SK-N-MC (cell line): ENCODE measurements at regions not wholly inside any gene's neighbourhood (a gene's known extent, or its start where the extent isn't known, plus 50 kb on each side); places are given as distances from the start of the nearest gene placed in this dataset.

Source experiments
- DNase-seq: peaks from one replicate; pipeline ENCODE4 v3.0.0-alpha.2; 2011; ENCODE audit warnings: low read depth, low spot score
- H3K27ac ChIP-seq: fragments of 200-600 bp; sonication (generic); 2 replicates; pipeline ENCODE4 v1.5.1; 2016; ENCODE audit warnings: mixed run types
- H3K36me3 ChIP-seq: fragments of 200-600 bp; sonication (generic); 2 replicates; pipeline ENCODE4 v1.6.1; 2017; ENCODE audit warnings: antibody characterized with exemption, low read length, mixed read lengths; ENCODE audit not compliant: insufficient read depth
- H3K4me3 ChIP-seq: fragments of 200-600 bp; sonication (generic); 2 replicates; pipeline ENCODE4 v1.5.1; 2016
- H3K9ac ChIP-seq: fragments of 200-600 bp; sonication (generic); 2 replicates; pipeline ENCODE4 v1.8.0; 2017; ENCODE audit warnings: mixed run types, mixed read lengths; ENCODE audit not compliant: insufficient read length
- H3K9me3 ChIP-seq: fragments of 200-600 bp; sonication (generic); 2 replicates; pipeline ENCODE4 v1.6.1; 2017; ENCODE audit warnings: low read depth, mild to moderate bottlenecking, antibody characterized with exemption, low read length, moderate library complexity, mixed read lengths
- EZH2 ChIP-seq: fragments of 200-600 bp; sonication (generic); IDR thresholded peaks from one replicate; pipeline ENCODE4 v1.6.1; 2017; ENCODE audit warnings: antibody characterized with exemption
- FOXP2 ChIP-seq: optimal IDR thresholded peaks from 2 replicates; pipeline ENCODE3; 2011; ENCODE audit warnings: mild to moderate bottlenecking, moderate library complexity; ENCODE audit not compliant: insufficient read depth; ENCODE audit errors: extremely low read length, control extremely low read depth
- POLR2AphosphoS5 ChIP-seq: IDR thresholded peaks from 2 replicates; pipeline ENCODE4 v1.6.1; 2012; ENCODE audit warnings: mild to moderate bottlenecking, low read depth, low read length, borderline replicate concordance

- Histone ChIP-seq H3K4me3 (no peak overlapping the region), H3K36me3 (no peaks in the 10 kb centered on the region), H3K27ac (no peak overlapping the region), H3K9me3 (no peaks in the 10 kb centered on the region), H3K9ac (no peak overlapping the region)
- no peak for DNase-seq
- no peak for TF ChIP-seq EZH2
- no peak for TF ChIP-seq FOXP2
- TF ChIP-seq POLR2AphosphoS5, result no peak
Observed at GRCh38 chr2:106572541-106573450, 85.6 kb downstream of the CD8B2 start.

- no peak for TF ChIP-seq EZH2
- TF ChIP-seq FOXP2, result no peak
- no peak for TF ChIP-seq POLR2AphosphoS5
- H3K9ac ChIP-seq, result no peak overlapping the region
- H3K27ac ChIP-seq, result no peak overlapping the region
- H3K4me3 ChIP-seq, result no peak overlapping the region
- no peaks in the 10 kb centered on the region for H3K36me3 ChIP-seq
- no peaks in the 10 kb centered on the region for H3K9me3 ChIP-seq
- no peak for DNase-seq
Observed at GRCh38 chr2:106573773-106574172, 86.6 kb downstream of the CD8B2 start.

GRCh38 chr2:106575955-106576354 is 88.8 kb downstream of the CD8B2 start:
- no peaks in the 10 kb centered on the region for H3K36me3 ChIP-seq
- no peak for TF ChIP-seq POLR2AphosphoS5
- no peak for TF ChIP-seq FOXP2
- TF ChIP-seq EZH2, result no peak
- H3K9me3 ChIP-seq, result no peaks in the 10 kb centered on the region
- no peak overlapping the region for H3K27ac ChIP-seq
- H3K9ac ChIP-seq, result no peak overlapping the region
- DNase-seq, result no peak
- H3K4me3 ChIP-seq, result no peak overlapping the region

- Histone ChIP-seq H3K36me3 (no peaks in the 10 kb centered on the region), H3K9ac (no peak overlapping the region), H3K9me3 (no peaks in the 10 kb centered on the region), H3K4me3 (no peak overlapping the region), H3K27ac (no peak overlapping the region)
- no peak for TF ChIP-seq POLR2AphosphoS5
- TF ChIP-seq EZH2, result no peak
- no peak for TF ChIP-seq FOXP2
- no peak for DNase-seq
Observed at GRCh38 chr2:106577255-106577651, 90.1 kb downstream of the CD8B2 start.

GRCh38 chr2:106579750-106580197 is 92.6 kb downstream of the CD8B2 start:
- no peak overlapping the region for H3K9ac ChIP-seq
- no peak overlapping the region for H3K27ac ChIP-seq
- no peak for DNase-seq
- H3K4me3 ChIP-seq, result no peak overlapping the region
- H3K36me3 ChIP-seq, result no peaks in the 10 kb centered on the region
- TF ChIP-seq POLR2AphosphoS5 (no peak), FOXP2 (no peak), EZH2 (no peak)
- H3K9me3 ChIP-seq, result no peaks in the 10 kb centered on the region

- H3K27ac ChIP-seq, result no peak overlapping the region
- H3K36me3 ChIP-seq, result no peaks in the 10 kb centered on the region
- TF ChIP-seq EZH2, result no peak
- TF ChIP-seq FOXP2, result no peak
- no peak for TF ChIP-seq POLR2AphosphoS5
- H3K9ac ChIP-seq, result no peak overlapping the region
- DNase-seq, result no peak
- H3K4me3 ChIP-seq, result no peak overlapping the region
- no peaks in the 10 kb centered on the region for H3K9me3 ChIP-seq
Observed at GRCh38 chr2:106580241-106580640, 93.1 kb downstream of the CD8B2 start.

- H3K9me3 ChIP-seq, result no peaks in the 10 kb centered on the region
- TF ChIP-seq FOXP2 (no peak), POLR2AphosphoS5 (no peak), EZH2 (no peak)
- no peak overlapping the region for H3K9ac ChIP-seq
- no peaks in the 10 kb centered on the region for H3K36me3 ChIP-seq
- H3K27ac ChIP-seq, result no peak overlapping the region
- no peak for DNase-seq
- no peak overlapping the region for H3K4me3 ChIP-seq
Observed at GRCh38 chr2:106581328-106581727, 94.2 kb downstream of the CD8B2 start.

GRCh38 chr2:106581755-106582147 is 94.6 kb downstream of the CD8B2 start:
- no peak for DNase-seq
- Histone ChIP-seq H3K9ac (no peak overlapping the region), H3K9me3 (no peaks in the 10 kb centered on the region), H3K4me3 (peak overlapping the region; percentile 61), H3K27ac (no peak overlapping the region), H3K36me3 (no peaks in the 10 kb centered on the region)
- TF ChIP-seq EZH2 (no peak), FOXP2 (no peak), POLR2AphosphoS5 (no peak)
